ENCODE measurements at regions not wholly inside any gene's neighbourhood (a gene's known extent, or its start where the extent isn't known, plus 50 kb on each side); places are given as distances from the start of the nearest gene placed in this dataset.

DNA sequence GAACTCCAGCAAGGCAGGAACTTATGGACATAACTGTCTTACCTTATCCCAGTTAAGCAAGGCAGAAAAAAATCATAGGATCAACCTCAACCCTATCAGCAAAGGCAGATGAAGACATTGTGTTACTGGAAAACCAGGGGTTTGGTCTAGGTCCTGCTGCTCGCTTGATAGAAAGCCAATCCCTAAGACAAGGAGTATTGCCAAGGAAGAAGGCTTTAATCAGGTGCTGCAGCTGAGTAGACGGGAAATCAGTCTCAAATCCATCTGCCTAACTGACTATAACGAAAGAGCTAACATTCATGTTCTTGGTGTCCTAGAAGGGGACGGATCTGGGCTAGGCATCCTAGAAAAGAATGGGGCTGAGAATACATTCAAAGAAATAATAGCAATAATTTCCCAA lies 1158.7 kb upstream of the CNTN5 start:
- no peak for DNase-seq (ENCODE audit: low read depth)
- no peak overlapping the region for H3K4me3 ChIP-seq (ENCODE audit: control insufficient read depth, low read depth, low read length)
- TF ChIP-seq, protein P1, sequence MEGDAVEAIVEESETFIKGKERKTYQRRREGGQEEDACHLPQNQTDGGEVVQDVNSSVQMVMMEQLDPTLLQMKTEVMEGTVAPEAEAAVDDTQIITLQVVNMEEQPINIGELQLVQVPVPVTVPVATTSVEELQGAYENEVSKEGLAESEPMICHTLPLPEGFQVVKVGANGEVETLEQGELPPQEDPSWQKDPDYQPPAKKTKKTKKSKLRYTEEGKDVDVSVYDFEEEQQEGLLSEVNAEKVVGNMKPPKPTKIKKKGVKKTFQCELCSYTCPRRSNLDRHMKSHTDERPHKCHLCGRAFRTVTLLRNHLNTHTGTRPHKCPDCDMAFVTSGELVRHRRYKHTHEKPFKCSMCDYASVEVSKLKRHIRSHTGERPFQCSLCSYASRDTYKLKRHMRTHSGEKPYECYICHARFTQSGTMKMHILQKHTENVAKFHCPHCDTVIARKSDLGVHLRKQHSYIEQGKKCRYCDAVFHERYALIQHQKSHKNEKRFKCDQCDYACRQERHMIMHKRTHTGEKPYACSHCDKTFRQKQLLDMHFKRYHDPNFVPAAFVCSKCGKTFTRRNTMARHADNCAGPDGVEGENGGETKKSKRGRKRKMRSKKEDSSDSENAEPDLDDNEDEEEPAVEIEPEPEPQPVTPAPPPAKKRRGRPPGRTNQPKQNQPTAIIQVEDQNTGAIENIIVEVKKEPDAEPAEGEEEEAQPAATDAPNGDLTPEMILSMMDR (conservative IDR thresholded peaks at IDR 0.05; ENCODE audit: control insufficient read depth, insufficient read depth, low read depth, low read length), result no peak

GRCh38 chr11:97865424-97866012 lies 1155.2 kb upstream of the CNTN5 start:
- TF ChIP-seq, protein P1 (conservative IDR thresholded peaks at IDR 0.05; ENCODE audit: control insufficient read depth, insufficient read depth, low read depth, low read length), result no peak
- H3K4me3 ChIP-seq (ENCODE audit: control insufficient read depth, low read depth, low read length), result no peak overlapping the region
- DNase-seq (ENCODE audit: low read depth), result no peak

DNA sequence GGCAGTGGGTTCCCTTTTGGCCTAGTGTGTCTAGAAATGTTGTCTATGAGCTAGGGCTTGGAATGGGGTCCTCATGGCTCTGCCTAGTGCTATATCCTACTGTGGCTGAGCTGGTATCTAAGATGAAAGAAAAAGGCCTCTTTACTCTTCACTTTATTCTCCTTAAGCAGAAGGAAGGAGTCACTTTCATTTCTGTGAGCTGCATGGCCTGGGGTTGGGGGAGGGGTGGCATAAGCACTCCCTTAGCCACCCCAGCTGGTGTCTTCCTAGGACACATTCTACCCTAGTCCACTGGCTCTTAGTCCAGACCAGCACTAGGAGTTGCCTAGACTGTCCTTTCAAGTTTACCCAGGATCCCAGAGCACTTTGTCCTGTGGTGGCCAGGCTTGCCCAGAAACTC lies 1148.9 kb upstream of the CNTN5 start:
- H3K4me3 ChIP-seq (ENCODE audit: control insufficient read depth, low read depth, low read length), result no peak overlapping the region
- DNase-seq (ENCODE audit: low read depth), result no peak
- TF ChIP-seq, protein P1 (conservative IDR thresholded peaks at IDR 0.05; ENCODE audit: control insufficient read depth, insufficient read depth, low read depth, low read length), result no peak

- no peak overlapping the region for H3K4me3 ChIP-seq (ENCODE audit: control insufficient read depth, low read depth, low read length)
- TF ChIP-seq, protein P1 (conservative IDR thresholded peaks at IDR 0.05; ENCODE audit: control insufficient read depth, insufficient read depth, low read depth, low read length), result no peak
- DNase-seq (ENCODE audit: low read depth), result no peak
Observed at GRCh38 chr11:97880209-97880608, 1140.5 kb upstream of the CNTN5 start.

- TF ChIP-seq, protein P1 (conservative IDR thresholded peaks at IDR 0.05; ENCODE audit: control insufficient read depth, insufficient read depth, low read depth, low read length), result no peak
- DNase-seq (ENCODE audit: low read depth), result no peak
- H3K4me3 ChIP-seq (ENCODE audit: control insufficient read depth, low read depth, low read length), result no peak overlapping the region
Observed at GRCh38 chr11:97883086-97883485, 1137.7 kb upstream of the CNTN5 start.

GRCh38 chr11:97888641-97889040 lies 1132.1 kb upstream of the CNTN5 start:
- TF ChIP-seq, protein P1 (conservative IDR thresholded peaks at IDR 0.05; ENCODE audit: control insufficient read depth, insufficient read depth, low read depth, low read length), result no peak
- DNase-seq (ENCODE audit: low read depth), result no peak
- no peak overlapping the region for H3K4me3 ChIP-seq (ENCODE audit: control insufficient read depth, low read depth, low read length)

DNA sequence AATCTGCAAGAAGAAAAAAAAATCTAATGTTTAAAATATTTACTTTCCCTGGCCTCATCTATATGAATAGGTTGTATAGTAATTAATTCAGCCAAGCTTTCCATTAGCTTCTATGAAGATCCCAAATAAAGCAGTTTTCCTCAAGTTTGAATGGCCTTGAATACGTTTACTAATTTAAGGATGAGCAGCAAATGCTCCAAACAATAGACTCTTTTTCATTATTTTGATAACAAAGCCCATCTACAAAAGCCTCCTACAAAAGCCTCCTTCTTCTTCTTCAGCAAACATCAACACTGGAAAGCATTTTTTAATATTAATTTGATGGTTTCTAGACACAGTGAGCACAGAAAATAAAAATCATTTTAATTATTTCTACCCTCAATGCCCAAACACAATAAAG lies 1130.3 kb upstream of the CNTN5 start:
- DNase-seq (ENCODE audit: low read depth), result no peak
- TF ChIP-seq, protein P1 (conservative IDR thresholded peaks at IDR 0.05; ENCODE audit: control insufficient read depth, insufficient read depth, low read depth, low read length), result no peak
- no peak overlapping the region for H3K4me3 ChIP-seq (ENCODE audit: control insufficient read depth, low read depth, low read length)

All from fibroblast of mammary gland (primary cell).